MM.1S (cell line): ENCODE measurements at regions not wholly inside any gene's neighbourhood (a gene's known extent, or its start where the extent isn't known, plus 50 kb on each side); places are given as distances from the start of the nearest gene placed in this dataset.

Experiments used
- DNase-seq: peaks from one replicate; pipeline ENCODE4 v3.0.0-alpha.2; 2015
- H2AFZ ChIP-seq: fragments of 300-600 bp; sonication (generic); 2 replicates; pipeline ENCODE4 v1.6.0; 2016; ENCODE audit warnings: antibody characterized with exemption, low read length
- H3F3A ChIP-seq: fragments of 300-600 bp; sonication (generic); 2 replicates; pipeline ENCODE4 v1.6.1; 2016; ENCODE audit warnings: mild to moderate bottlenecking, antibody characterized with exemption, low read length, moderate library complexity, mixed read lengths; ENCODE audit not compliant: insufficient read depth
- H3K27ac ChIP-seq: fragments of 300-600 bp; sonication (generic); 2 replicates; pipeline ENCODE4 v1.5.1; 2016; ENCODE audit warnings: mild to moderate bottlenecking, low read length
- H3K27me3 ChIP-seq: fragments of 300-600 bp; sonication (generic); replicated peaks from 2 replicates; pipeline ENCODE4 v1.6.0; 2016; ENCODE audit warnings: low read length; ENCODE audit not compliant: insufficient read depth
- H3K36me3 ChIP-seq: fragments of 300-600 bp; sonication (generic); replicated peaks from 2 replicates; pipeline ENCODE4 v1.6.1; 2016; ENCODE audit warnings: mild to moderate bottlenecking, low read length, mixed read lengths; ENCODE audit not compliant: insufficient read depth
- H3K4me1 ChIP-seq: fragments of 300-600 bp; sonication (generic); 2 replicates; pipeline ENCODE4 v1.6.1; 2016; ENCODE audit warnings: low read length, mixed read lengths
- H3K4me2 ChIP-seq: fragments of 300-600 bp; sonication (generic); 2 replicates; pipeline ENCODE4 v1.6.0; 2016; ENCODE audit warnings: low read depth, low read length
- H3K4me3 ChIP-seq: fragments of 300-600 bp; sonication (generic); 2 replicates; pipeline ENCODE4 v1.5.1; 2016; ENCODE audit warnings: low read length, mixed read lengths
- H3K79me2 ChIP-seq: fragments of 300-600 bp; sonication (generic); 2 replicates; pipeline ENCODE4 v1.6.1; 2016; ENCODE audit warnings: mixed run types, low read length, mixed read lengths
- H3K9ac ChIP-seq: fragments of 300-600 bp; sonication (generic); 2 replicates; pipeline ENCODE4 v1.6.1; 2016; ENCODE audit warnings: low read length, mixed read lengths
- H3K9me2 ChIP-seq: fragments of 300-600 bp; sonication (generic); replicated peaks from 2 replicates; pipeline ENCODE4 v1.6.1; 2016; ENCODE audit warnings: mild to moderate bottlenecking, low read length, mixed read lengths; ENCODE audit not compliant: insufficient read depth
- H3K9me3 ChIP-seq: fragments of 300-600 bp; sonication (generic); replicated peaks from 2 replicates; pipeline ENCODE4 v1.6.1; 2016; ENCODE audit warnings: mild to moderate bottlenecking, low read length, mixed read lengths; ENCODE audit not compliant: insufficient read depth
- H4K20me1 ChIP-seq: fragments of 300-600 bp; sonication (generic); 2 replicates; pipeline ENCODE4 v1.6.1; 2016; ENCODE audit warnings: mild to moderate bottlenecking, low read length, moderate library complexity, mixed read lengths; ENCODE audit not compliant: insufficient read depth
- EZH2 ChIP-seq: fragments of 300-600 bp; sonication (generic); optimal IDR thresholded peaks from 2 replicates; pipeline ENCODE3; 2017; ENCODE audit warnings: low read depth, mild to moderate bottlenecking, antibody characterized with exemption, low read length, mixed read lengths
- EZH2phosphoT487 ChIP-seq: fragments of 300-600 bp; sonication (generic); IDR thresholded peaks from 2 replicates; pipeline ENCODE4 v1.6.1; 2018; ENCODE audit warnings: antibody characterized with exemption, low read length
- TF ChIP-seq, protein P1 (sequence below): fragments of 300-600 bp; sonication (generic); IDR thresholded peaks from 2 replicates; pipeline ENCODE4 v1.5.1; 2016; ENCODE audit warnings: antibody characterized with exemption, low read length, mixed read lengths

DNA sequence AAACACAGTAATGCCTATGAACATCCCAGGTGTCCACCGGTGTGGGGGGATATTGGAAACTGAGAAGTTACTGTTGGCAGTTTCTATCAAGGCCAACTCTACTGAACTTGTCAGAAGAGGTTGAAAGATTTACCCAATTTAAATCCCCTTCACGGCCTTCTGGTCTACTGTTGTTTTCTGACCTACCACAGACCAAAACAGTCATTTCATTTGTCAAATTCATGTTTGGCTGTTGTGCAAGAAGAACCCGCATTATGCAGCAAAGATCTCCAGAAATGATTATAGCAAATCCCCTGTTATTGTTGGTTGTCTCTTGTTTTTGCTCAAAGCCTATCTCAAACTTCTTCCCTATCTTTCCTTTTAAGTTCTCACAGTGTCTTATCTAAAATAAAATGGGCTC, 73.1 kb upstream of the MAF start:
- H3K36me3 ChIP-seq = no peaks in the 10 kb centered on the region
- H3K4me3 ChIP-seq = no peak overlapping the region
- TF ChIP-seq, protein P1, sequence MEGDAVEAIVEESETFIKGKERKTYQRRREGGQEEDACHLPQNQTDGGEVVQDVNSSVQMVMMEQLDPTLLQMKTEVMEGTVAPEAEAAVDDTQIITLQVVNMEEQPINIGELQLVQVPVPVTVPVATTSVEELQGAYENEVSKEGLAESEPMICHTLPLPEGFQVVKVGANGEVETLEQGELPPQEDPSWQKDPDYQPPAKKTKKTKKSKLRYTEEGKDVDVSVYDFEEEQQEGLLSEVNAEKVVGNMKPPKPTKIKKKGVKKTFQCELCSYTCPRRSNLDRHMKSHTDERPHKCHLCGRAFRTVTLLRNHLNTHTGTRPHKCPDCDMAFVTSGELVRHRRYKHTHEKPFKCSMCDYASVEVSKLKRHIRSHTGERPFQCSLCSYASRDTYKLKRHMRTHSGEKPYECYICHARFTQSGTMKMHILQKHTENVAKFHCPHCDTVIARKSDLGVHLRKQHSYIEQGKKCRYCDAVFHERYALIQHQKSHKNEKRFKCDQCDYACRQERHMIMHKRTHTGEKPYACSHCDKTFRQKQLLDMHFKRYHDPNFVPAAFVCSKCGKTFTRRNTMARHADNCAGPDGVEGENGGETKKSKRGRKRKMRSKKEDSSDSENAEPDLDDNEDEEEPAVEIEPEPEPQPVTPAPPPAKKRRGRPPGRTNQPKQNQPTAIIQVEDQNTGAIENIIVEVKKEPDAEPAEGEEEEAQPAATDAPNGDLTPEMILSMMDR = no peak
- no peak for TF ChIP-seq EZH2
- no peak for TF ChIP-seq EZH2phosphoT487
- DNase-seq = no peak
- H2AFZ ChIP-seq = no peak overlapping the region
- H3F3A ChIP-seq = no peaks in the 10 kb centered on the region
- no peaks in the 10 kb centered on the region for H3K27me3 ChIP-seq
- no peaks in the 10 kb centered on the region for H3K4me1 ChIP-seq
- no peak overlapping the region for H3K27ac ChIP-seq
- no peak overlapping the region for H3K4me2 ChIP-seq
- no peaks in the 10 kb centered on the region for H3K9me2 ChIP-seq
- no peak overlapping the region for H3K9ac ChIP-seq
- no peaks in the 10 kb centered on the region for H3K9me3 ChIP-seq
- H3K79me2 ChIP-seq = no peaks in the 10 kb centered on the region
- no peaks in the 10 kb centered on the region for H4K20me1 ChIP-seq

DNA sequence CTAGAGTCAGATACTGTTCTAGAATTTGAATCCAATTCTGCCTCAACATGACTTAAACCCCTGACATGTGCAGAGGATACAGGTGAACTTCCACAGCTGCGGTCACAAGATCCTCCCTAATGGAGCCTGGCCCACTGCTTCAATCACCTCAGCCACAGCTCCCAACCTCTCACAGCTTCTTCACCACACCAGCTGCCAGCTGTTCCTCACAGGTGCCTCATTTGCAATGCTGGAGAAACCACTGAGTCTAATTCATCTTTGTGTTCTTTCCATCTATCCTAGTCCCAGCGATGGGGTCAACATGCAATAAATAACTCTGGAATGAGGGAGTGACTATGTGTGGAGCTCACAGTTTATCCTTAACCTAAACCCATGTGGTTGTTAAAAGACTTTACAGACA, 72.0 kb upstream of the MAF start:
- H3F3A ChIP-seq = no peaks in the 10 kb centered on the region
- H3K27me3 ChIP-seq = no peaks in the 10 kb centered on the region
- H4K20me1 ChIP-seq = no peaks in the 10 kb centered on the region
- H3K9me3 ChIP-seq = no peaks in the 10 kb centered on the region
- H3K9me2 ChIP-seq = no peaks in the 10 kb centered on the region
- H3K4me3 ChIP-seq = no peak overlapping the region
- DNase-seq = no peak
- H3K27ac ChIP-seq = no peak overlapping the region
- no peak overlapping the region for H2AFZ ChIP-seq
- H3K9ac ChIP-seq = no peak overlapping the region
- H3K4me2 ChIP-seq = no peak overlapping the region
- H3K36me3 ChIP-seq = no peaks in the 10 kb centered on the region
- TF ChIP-seq EZH2phosphoT487 (no peak), EZH2 (no peak)
- TF ChIP-seq, protein P1 = no peak
- H3K79me2 ChIP-seq = no peaks in the 10 kb centered on the region
- no peaks in the 10 kb centered on the region for H3K4me1 ChIP-seq

DNA sequence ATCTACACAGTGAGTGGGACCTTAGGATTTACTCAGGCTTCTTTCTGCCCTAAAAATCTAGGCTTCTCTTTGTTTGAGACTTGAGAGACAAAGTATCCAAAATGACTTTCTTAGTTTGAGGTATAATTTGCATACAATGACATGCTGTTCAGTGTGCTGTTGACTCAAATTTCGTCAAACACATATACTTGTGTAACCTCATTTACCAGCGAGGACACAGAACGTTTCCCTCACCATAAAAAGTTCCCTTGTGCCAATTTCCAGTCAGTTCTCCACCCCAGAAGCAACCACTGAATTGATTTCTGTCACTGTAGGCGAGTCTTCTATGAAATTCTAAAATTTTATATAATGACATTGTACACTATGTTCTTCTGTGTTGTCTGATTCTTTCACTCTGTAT, 68.0 kb upstream of the MAF start:
- Histone ChIP-seq H3K36me3 (no peaks in the 10 kb centered on the region), H3K4me1 (no peaks in the 10 kb centered on the region), H3F3A (no peaks in the 10 kb centered on the region), H3K27me3 (no peaks in the 10 kb centered on the region), H3K27ac (no peak overlapping the region), H3K4me3 (no peak overlapping the region), H2AFZ (no peak overlapping the region), H3K9ac (no peak overlapping the region), H3K9me3 (no peaks in the 10 kb centered on the region), H3K9me2 (no peaks in the 10 kb centered on the region), H4K20me1 (no peaks in the 10 kb centered on the region), H3K4me2 (no peak overlapping the region), H3K79me2 (no peaks in the 10 kb centered on the region)
- TF ChIP-seq EZH2 (no peak), EZH2phosphoT487 (no peak)
- TF ChIP-seq, protein P1 = no peak
- no peak for DNase-seq
